Hepatocyte (in vitro differentiated cells): ENCODE measurements at regions not wholly inside any gene's neighbourhood (a gene's known extent, or its start where the extent isn't known, plus 50 kb on each side); places are given as distances from the start of the nearest gene placed in this dataset.

ENCODE experiments used
- EZH2 ChIP-seq: fragments of 200-600 bp; sonication (generic); IDR thresholded peaks from 2 replicates; pipeline ENCODE4 v1.6.1; 2016; ENCODE audit warnings: antibody characterized with exemption, mild to moderate bottlenecking, borderline replicate concordance
- EZH2phosphoT487 ChIP-seq: fragments of 200-600 bp; sonication (generic); IDR thresholded peaks from one replicate; pipeline ENCODE4 v1.6.1; 2018; ENCODE audit warnings: antibody characterized with exemption, mild to moderate bottlenecking, low read depth, moderate library complexity; ENCODE audit not compliant: unreplicated experiment, severe bottlenecking
- TF ChIP-seq, protein P1 (sequence below): fragments of 200-600 bp; sonication (generic); IDR thresholded peaks from 2 replicates; pipeline ENCODE4 v1.5.1; 2016; ENCODE audit warnings: antibody characterized with exemption, mild to moderate bottlenecking; ENCODE audit not compliant: poor library complexity

DNA sequence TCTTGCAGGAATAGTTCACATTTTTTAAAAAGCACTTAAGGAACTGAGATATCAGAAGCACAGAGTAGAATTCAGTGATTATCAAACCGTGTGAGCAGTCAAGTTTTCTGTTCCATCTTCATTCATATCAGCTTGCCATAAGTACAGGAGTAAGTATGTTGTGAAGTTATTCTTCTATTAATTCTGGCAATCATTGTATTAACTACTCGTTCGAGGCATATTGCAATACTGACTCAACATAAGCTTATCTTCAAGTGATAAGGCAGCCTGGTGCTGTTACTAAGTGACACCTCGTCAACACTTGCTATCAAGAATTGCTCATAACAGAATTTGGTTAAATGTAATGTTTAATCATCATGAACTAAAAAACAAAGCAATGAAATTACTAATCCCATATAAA lies 75.7 kb upstream of the SNX9 start:
- TF ChIP-seq, protein P1, sequence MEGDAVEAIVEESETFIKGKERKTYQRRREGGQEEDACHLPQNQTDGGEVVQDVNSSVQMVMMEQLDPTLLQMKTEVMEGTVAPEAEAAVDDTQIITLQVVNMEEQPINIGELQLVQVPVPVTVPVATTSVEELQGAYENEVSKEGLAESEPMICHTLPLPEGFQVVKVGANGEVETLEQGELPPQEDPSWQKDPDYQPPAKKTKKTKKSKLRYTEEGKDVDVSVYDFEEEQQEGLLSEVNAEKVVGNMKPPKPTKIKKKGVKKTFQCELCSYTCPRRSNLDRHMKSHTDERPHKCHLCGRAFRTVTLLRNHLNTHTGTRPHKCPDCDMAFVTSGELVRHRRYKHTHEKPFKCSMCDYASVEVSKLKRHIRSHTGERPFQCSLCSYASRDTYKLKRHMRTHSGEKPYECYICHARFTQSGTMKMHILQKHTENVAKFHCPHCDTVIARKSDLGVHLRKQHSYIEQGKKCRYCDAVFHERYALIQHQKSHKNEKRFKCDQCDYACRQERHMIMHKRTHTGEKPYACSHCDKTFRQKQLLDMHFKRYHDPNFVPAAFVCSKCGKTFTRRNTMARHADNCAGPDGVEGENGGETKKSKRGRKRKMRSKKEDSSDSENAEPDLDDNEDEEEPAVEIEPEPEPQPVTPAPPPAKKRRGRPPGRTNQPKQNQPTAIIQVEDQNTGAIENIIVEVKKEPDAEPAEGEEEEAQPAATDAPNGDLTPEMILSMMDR = no peak
- TF ChIP-seq EZH2 (no peak), EZH2phosphoT487 (no peak)
